PC-9 (cell line): ENCODE measurements at regions not wholly inside any gene's neighbourhood (a gene's known extent, or its start where the extent isn't known, plus 50 kb on each side); places are given as distances from the start of the nearest gene placed in this dataset.

Experiments used
- BruUV-seq: library from RNA; stranded (reverse); fragments of 400-500 nt; replicated peaks from 2 replicates; lab custom pipeline; 2021; lab: Mats Ljungman, UMichigan
- CTCF ChIA-PET: fragments of 300-600 bp; sonication (Branson Sonifier 250); formaldehyde crosslinking; loops from one replicate; lab custom pipeline; 2022; ENCODE audit warnings: antibody characterized with exemption; lab: Charles Lee
- POLR2A ChIA-PET: fragments of 300-600 bp; sonication (Branson Sonifier 250); formaldehyde crosslinking; loops from one replicate; lab custom pipeline; 2022; ENCODE audit warnings: antibody characterized with exemption; ENCODE audit not compliant: unreplicated experiment; lab: Charles Lee
- DNase-seq, 2 experiments: peaks; one replicate each; pipeline versions ENCODE4 v3.0.0 to v3.0.0-alpha.2; 2015 to 2022; ENCODE audit warnings: mixed read lengths in 1 of 2
- H2AFZ ChIP-seq: fragments of 200-600 bp; sonication (generic); 2 replicates; pipeline ENCODE4 v1.8.1; 2017; ENCODE audit warnings: antibody characterized with exemption
- H3F3A ChIP-seq: fragments of 200-600 bp; sonication (generic); 2 replicates; pipeline ENCODE4 v1.8.1; 2017; ENCODE audit warnings: antibody characterized with exemption, mild to moderate bottlenecking, low read depth; ENCODE audit not compliant: insufficient read depth
- H3K27ac ChIP-seq: fragments of 200-600 bp; sonication (generic); 2 replicates; pipeline ENCODE4 v1.6.1; 2016; ENCODE audit warnings: mixed run types
- H3K27me3 ChIP-seq: fragments of 200-600 bp; sonication (generic); 2 replicates; pipeline ENCODE4 v1.6.1; 2016; ENCODE audit warnings: low read depth, mixed run types; ENCODE audit not compliant: insufficient read depth
- H3K36me3 ChIP-seq: fragments of 200-600 bp; sonication (generic); 2 replicates; pipeline ENCODE4 v1.6.1; 2016; ENCODE audit warnings: low read depth, mixed run types
- H3K4me1 ChIP-seq: fragments of 200-600 bp; sonication (generic); replicated peaks from 2 replicates; pipeline ENCODE4 v1.6.1; 2016; ENCODE audit warnings: mixed run types; ENCODE audit not compliant: insufficient read depth
- H3K4me2 ChIP-seq: fragments of 200-600 bp; sonication (generic); 2 replicates; pipeline ENCODE4 v1.6.1; 2017; ENCODE audit warnings: mixed run types
- H3K4me3 ChIP-seq: fragments of 200-600 bp; sonication (generic); 2 replicates; pipeline ENCODE4 v1.6.1; 2016; ENCODE audit warnings: mixed run types
- H3K79me2 ChIP-seq: fragments of 200-600 bp; sonication (generic); 2 replicates; pipeline ENCODE4 v1.6.1; 2017; ENCODE audit warnings: low read depth, mixed run types
- H3K9me2 ChIP-seq: fragments of 200-600 bp; sonication (generic); 2 replicates; pipeline ENCODE4 v1.8.1; 2017; ENCODE audit warnings: mild to moderate bottlenecking; ENCODE audit not compliant: insufficient read depth
- H3K9me3 ChIP-seq: fragments of 200-600 bp; sonication (generic); 2 replicates; pipeline ENCODE4 v1.8.1; 2016; ENCODE audit warnings: low read depth; ENCODE audit not compliant: insufficient read depth
- H4K20me1 ChIP-seq: fragments of 200-600 bp; sonication (generic); 2 replicates; pipeline ENCODE4 v1.8.1; 2017; ENCODE audit not compliant: insufficient read depth
- CTCF ChIP-seq: fragments of 200-600 bp; sonication (generic); conservative IDR thresholded peaks from 2 replicates; pipeline ENCODE4 v1.6.1; 2017; ENCODE audit warnings: mixed run types, antibody characterized with exemption, mild to moderate bottlenecking, moderate library complexity
- EZH2 ChIP-seq: fragments of 200-600 bp; sonication (generic); IDR thresholded peaks from 2 replicates; pipeline ENCODE4 v1.8.0; 2017; ENCODE audit warnings: antibody characterized with exemption, low read depth
- intact Hi-C: fragments of 100-400 bp; cut with micrococcal nuclease; formaldehyde crosslinking; loops from one replicate; pipeline ENCODE4 v1.10.0; 2022; ENCODE audit not compliant: unreplicated experiment

GRCh38 chr5:91443023-91443422, 59.9 kb upstream of the ARRDC3 start:
- no peak for DNase-seq

GRCh38 chr5:91441082-91441481, 58.0 kb upstream of the ARRDC3 start:
- H3K4me2 ChIP-seq = no peak overlapping the region
- no peaks in the 10 kb centered on the region; the same call in 1 of the 2 replicates for H3K36me3 ChIP-seq
- H3K4me3 ChIP-seq = no peak overlapping the region
- no peak for DNase-seq
- intact Hi-C loops = no loop called here
- ChIA-PET POLR2A (no interaction called here), CTCF (no interaction called here)
- H2AFZ ChIP-seq = no peak overlapping the region
- H3K27me3 ChIP-seq = no peaks in the 10 kb centered on the region
- BruUV-seq = no TSS peak
- H4K20me1 ChIP-seq = no peaks in the 10 kb centered on the region
- no peaks in the 10 kb centered on the region for H3K4me1 ChIP-seq
- H3K9me3 ChIP-seq = no peaks in the 10 kb centered on the region; the same call in 1 of the 2 replicates
- no peak for TF ChIP-seq EZH2
- no peak for TF ChIP-seq CTCF
- no peaks in the 10 kb centered on the region for H3K9me2 ChIP-seq
- H3F3A ChIP-seq = no peaks in the 10 kb centered on the region
- no peak overlapping the region for H3K27ac ChIP-seq
- H3K79me2 ChIP-seq = no peaks in the 10 kb centered on the region

More at GRCh38 chr5:91443023-91443422, 59.9 kb upstream of the ARRDC3 start:
- ChIA-PET CTCF (no interaction called here), POLR2A (no interaction called here)
- intact Hi-C loops = no loop called here
- H3K9me2 ChIP-seq = no peaks in the 10 kb centered on the region
- 0 out of 2 replicates have a peak overlapping the region, but pooled peaks have one; percentile 13 for H2AFZ ChIP-seq
- H3K4me2 ChIP-seq = no peak overlapping the region
- H3K4me3 ChIP-seq = no peak overlapping the region
- TF ChIP-seq CTCF (no peak), EZH2 (no peak)
- H3K27ac ChIP-seq = no peak overlapping the region
- H3K4me1 ChIP-seq = no peaks in the 10 kb centered on the region
- H3F3A ChIP-seq = no peaks in the 10 kb centered on the region
- H3K27me3 ChIP-seq = no peaks in the 10 kb centered on the region
- no peaks in the 10 kb centered on the region for H3K9me3 ChIP-seq
- H3K36me3 ChIP-seq = no peaks in the 10 kb centered on the region; the same call in 1 of the 2 replicates
- H4K20me1 ChIP-seq = no peaks in the 10 kb centered on the region
- H3K79me2 ChIP-seq = no peaks in the 10 kb centered on the region
- no TSS peak for BruUV-seq

GRCh38 chr5:91438871-91439270, 55.8 kb upstream of the ARRDC3 start:
- Histone ChIP-seq H3K4me2 (no peak overlapping the region), H3K36me3 (no peaks in the 10 kb centered on the region; the same call in 1 of the 2 replicates), H3K4me1 (no peaks in the 10 kb centered on the region), H3K9me2 (no peaks in the 10 kb centered on the region), H3K27me3 (no peaks in the 10 kb centered on the region), H3K27ac (no peak overlapping the region), H2AFZ (no peak overlapping the region), H3K79me2 (no peaks in the 10 kb centered on the region), H3K4me3 (no peak overlapping the region), H3F3A (no peaks in the 10 kb centered on the region), H3K9me3 (no peaks in the 10 kb centered on the region; the same call in 1 of the 2 replicates), H4K20me1 (no peaks in the 10 kb centered on the region)
- POLR2A ChIA-PET = no interaction called here
- no TSS peak for BruUV-seq
- TF ChIP-seq EZH2 (no peak), CTCF (no peak)
- CTCF ChIA-PET = no interaction called here
- DNase-seq = no peak
- intact Hi-C loops = no loop called here
